ENCODE measurements at regions not wholly inside any gene's neighbourhood (a gene's known extent, or its start where the extent isn't known, plus 50 kb on each side); places are given as distances from the start of the nearest gene placed in this dataset.

- Mint-ChIP-seq H3K36me3 (ENCODE audit: insufficient read depth) (no peaks in the 10 kb centered on the region), H3K27ac (no peak overlapping the region), H3K4me1 (ENCODE audit: low read depth) (no peaks in the 10 kb centered on the region), H3K4me3 (ENCODE audit: low read depth) (no peak overlapping the region), H3K9me3 (ENCODE audit: low read depth) (peaks cover 3% of the 10 kb centered on the region), H3K27me3 (no peaks in the 10 kb centered on the region)
- no peak for TF ChIP-seq CTCF (IDR thresholded peaks at IDR 0.05; ENCODE audit: unreplicated experiment)
- no peak for DNase-seq (ENCODE audit: low spot score, unreplicated experiment)
These were observed 1291.7 kb upstream of the CRIM1 start for GRCh38 chr2:35063836-35064235.

GRCh38 chr2:35035883-35036282 is 1319.7 kb upstream of the CRIM1 start:
- H3K4me1 Mint-ChIP-seq (ENCODE audit: low read depth) = no peaks in the 10 kb centered on the region
- peaks cover 5% of the 10 kb centered on the region for H3K9me3 Mint-ChIP-seq (ENCODE audit: low read depth)
- no peaks in the 10 kb centered on the region for H3K36me3 Mint-ChIP-seq (ENCODE audit: insufficient read depth)
- H3K27ac Mint-ChIP-seq = no peak overlapping the region
- no peaks in the 10 kb centered on the region for H3K27me3 Mint-ChIP-seq
- no peak overlapping the region for H3K4me3 Mint-ChIP-seq (ENCODE audit: low read depth)
- TF ChIP-seq CTCF (IDR thresholded peaks at IDR 0.05; ENCODE audit: unreplicated experiment) = peak; percentile 17
- no peak for DNase-seq (ENCODE audit: low spot score, unreplicated experiment)

- TF ChIP-seq CTCF (IDR thresholded peaks at IDR 0.05; ENCODE audit: unreplicated experiment) = no peak
- no peak overlapping the region for H3K4me3 Mint-ChIP-seq (ENCODE audit: low read depth)
- no peaks in the 10 kb centered on the region for H3K4me1 Mint-ChIP-seq (ENCODE audit: low read depth)
- DNase-seq (ENCODE audit: low spot score, unreplicated experiment) = no peak
- no peak overlapping the region for H3K27ac Mint-ChIP-seq
- no peaks in the 10 kb centered on the region for H3K36me3 Mint-ChIP-seq (ENCODE audit: insufficient read depth)
- no peaks in the 10 kb centered on the region for H3K27me3 Mint-ChIP-seq
- H3K9me3 Mint-ChIP-seq (ENCODE audit: low read depth) = no peaks in the 10 kb centered on the region
These were observed 1321.8 kb upstream of the CRIM1 start for GRCh38 chr2:35033748-35034147.

- peaks cover 5% of the 10 kb centered on the region for H3K9me3 Mint-ChIP-seq (ENCODE audit: low read depth)
- no peaks in the 10 kb centered on the region for H3K27me3 Mint-ChIP-seq
- no peak for TF ChIP-seq CTCF (IDR thresholded peaks at IDR 0.05; ENCODE audit: unreplicated experiment)
- H3K27ac Mint-ChIP-seq = no peak overlapping the region
- H3K4me3 Mint-ChIP-seq (ENCODE audit: low read depth) = no peak overlapping the region
- H3K4me1 Mint-ChIP-seq (ENCODE audit: low read depth) = no peaks in the 10 kb centered on the region
- H3K36me3 Mint-ChIP-seq (ENCODE audit: insufficient read depth) = no peaks in the 10 kb centered on the region
- DNase-seq (ENCODE audit: low spot score, unreplicated experiment) = no peak
These were observed 1332.0 kb upstream of the CRIM1 start for GRCh38 chr2:35023545-35023944.

GRCh38 chr2:35000453-35000852 is 1355.1 kb upstream of the CRIM1 start:
- no peak for DNase-seq (ENCODE audit: low spot score, unreplicated experiment)
- Mint-ChIP-seq H3K4me3 (ENCODE audit: low read depth) (no peak overlapping the region), H3K36me3 (ENCODE audit: insufficient read depth) (no peaks in the 10 kb centered on the region), H3K27ac (no peak overlapping the region), H3K9me3 (ENCODE audit: low read depth) (no peaks in the 10 kb centered on the region), H3K4me1 (ENCODE audit: low read depth) (peaks cover 2% of the 10 kb centered on the region), H3K27me3 (no peaks in the 10 kb centered on the region)
- TF ChIP-seq CTCF (IDR thresholded peaks at IDR 0.05; ENCODE audit: unreplicated experiment) = no peak
